ENCODE measurements at regions not wholly inside any gene's neighbourhood (a gene's known extent, or its start where the extent isn't known, plus 50 kb on each side); places are given as distances from the start of the nearest gene placed in this dataset.
"Not testable (repeated sequence)": the region's sequence is repeated elsewhere in the genome, so short reads cannot be mapped to it uniquely, and the experiment has no call there.

DNA sequence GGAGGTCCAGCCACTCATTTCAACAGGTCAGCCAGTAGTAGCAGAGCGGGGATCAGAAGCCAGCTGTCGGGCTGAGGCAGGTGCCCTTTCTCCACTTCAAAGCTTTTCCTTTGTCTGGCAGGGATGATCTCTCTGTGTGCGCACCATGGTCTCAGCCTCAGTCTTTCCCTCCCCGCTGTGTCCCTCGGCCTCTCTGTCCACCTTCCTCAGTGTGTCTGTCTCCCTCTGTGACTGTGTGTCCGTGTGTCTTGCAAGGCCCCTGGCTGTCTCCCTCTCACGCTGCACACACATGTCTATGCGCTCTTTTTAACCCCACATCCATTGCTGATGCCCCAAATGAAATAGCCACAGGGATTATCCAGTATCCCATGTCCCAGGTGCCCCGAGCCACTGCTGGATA lies 134.0 kb upstream of the ZNF469 start:
- not testable (repeated sequence) for H2AFZ ChIP-seq (ENCODE audit: low read depth, low read length); H3K79me2 ChIP-seq (ENCODE audit: insufficient read depth, low read length); H3K4me2 ChIP-seq (ENCODE audit: insufficient read depth, low read length); H3K4me3 ChIP-seq (ENCODE audit: low read depth in 1 of 2, low read length in 2 of 2); H3K9ac ChIP-seq (ENCODE audit: low read depth, low read length); H3K9me3 ChIP-seq (ENCODE audit: insufficient read depth, low read length, severe bottlenecking); H3K36me3 ChIP-seq (ENCODE audit: insufficient read depth, low read length); H4K20me1 ChIP-seq (ENCODE audit: insufficient read depth, low read length); H3K4me1 ChIP-seq (ENCODE audit: insufficient read depth, low read length); DNase-seq; ATAC-seq (ENCODE audit: insufficient read depth, low read depth); H3K27me3 ChIP-seq (ENCODE audit: insufficient read depth, low read length, poor library complexity); H3K27ac ChIP-seq (ENCODE audit: low read length)

GRCh38 chr16:88250381-88250780 lies 132.4 kb upstream of the ZNF469 start:
- not testable (repeated sequence) for H3K27ac ChIP-seq (ENCODE audit: low read length); DNase-seq; ATAC-seq (ENCODE audit: insufficient read depth, low read depth); H3K9ac ChIP-seq (ENCODE audit: low read depth, low read length); H3K36me3 ChIP-seq (ENCODE audit: insufficient read depth, low read length); H3K4me1 ChIP-seq (ENCODE audit: insufficient read depth, low read length); H3K27me3 ChIP-seq (ENCODE audit: insufficient read depth, low read length, poor library complexity); H3K4me3 ChIP-seq (ENCODE audit: low read depth in 1 of 2, low read length in 2 of 2); H3K79me2 ChIP-seq (ENCODE audit: insufficient read depth, low read length); H4K20me1 ChIP-seq (ENCODE audit: insufficient read depth, low read length); H3K9me3 ChIP-seq (ENCODE audit: insufficient read depth, low read length, severe bottlenecking); H2AFZ ChIP-seq (ENCODE audit: low read depth, low read length); H3K4me2 ChIP-seq (ENCODE audit: insufficient read depth, low read length)

DNA sequence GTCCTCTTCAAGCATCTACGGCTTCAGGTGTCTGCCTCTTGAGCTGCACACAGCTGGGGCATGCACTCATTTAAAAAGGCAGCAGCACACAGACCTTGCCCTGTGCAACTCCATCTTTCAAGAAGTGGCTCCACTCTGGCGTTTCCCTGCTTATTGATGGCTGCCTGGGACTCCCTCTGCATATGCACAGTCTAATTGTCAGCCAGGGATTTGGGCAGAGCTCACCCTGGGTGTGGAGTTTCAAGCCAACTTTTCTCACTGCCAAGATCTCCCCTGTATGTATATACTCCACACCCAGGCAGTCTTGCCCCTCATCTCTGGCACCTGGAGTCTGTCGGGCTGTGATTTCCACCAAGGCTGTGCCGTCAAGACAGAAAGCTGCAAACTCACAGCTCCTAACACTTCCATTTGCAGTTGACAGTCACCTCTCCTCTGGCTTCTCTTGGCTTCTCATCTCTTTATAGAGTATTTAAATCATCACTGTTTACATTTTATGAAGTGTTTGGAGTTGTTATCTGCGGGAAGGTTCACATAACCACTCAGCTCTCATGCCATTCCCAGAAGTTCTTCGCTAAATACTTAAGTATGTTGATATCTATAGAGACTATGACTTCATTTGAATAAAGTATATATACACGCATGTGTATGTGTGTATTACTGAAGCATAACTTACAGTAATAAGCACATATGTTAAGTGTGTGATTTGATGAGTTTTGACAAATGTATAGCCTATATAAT lies 130.5 kb upstream of the ZNF469 start:
- H3K27me3 ChIP-seq (ENCODE audit: insufficient read depth, low read length, poor library complexity); H3K27ac ChIP-seq (ENCODE audit: low read length); H3K9me3 ChIP-seq (ENCODE audit: insufficient read depth, low read length, severe bottlenecking); H3K4me2 ChIP-seq (ENCODE audit: insufficient read depth, low read length); H2AFZ ChIP-seq (ENCODE audit: low read depth, low read length); H3K36me3 ChIP-seq (ENCODE audit: insufficient read depth, low read length); H3K4me3 ChIP-seq (ENCODE audit: low read depth in 1 of 2, low read length in 2 of 2); DNase-seq; H3K79me2 ChIP-seq (ENCODE audit: insufficient read depth, low read length); ATAC-seq (ENCODE audit: insufficient read depth, low read depth); H3K9ac ChIP-seq (ENCODE audit: low read depth, low read length); H3K4me1 ChIP-seq (ENCODE audit: insufficient read depth, low read length); H4K20me1 ChIP-seq (ENCODE audit: insufficient read depth, low read length): not testable (repeated sequence)

GRCh38 chr16:88258141-88258540 lies 124.6 kb upstream of the ZNF469 start:
- H3K9ac ChIP-seq (ENCODE audit: low read depth, low read length); H2AFZ ChIP-seq (ENCODE audit: low read depth, low read length); ATAC-seq (ENCODE audit: insufficient read depth, low read depth); H3K36me3 ChIP-seq (ENCODE audit: insufficient read depth, low read length); H3K4me2 ChIP-seq (ENCODE audit: insufficient read depth, low read length); H3K27me3 ChIP-seq (ENCODE audit: insufficient read depth, low read length, poor library complexity); DNase-seq; H3K4me1 ChIP-seq (ENCODE audit: insufficient read depth, low read length); H3K27ac ChIP-seq (ENCODE audit: low read length); H3K79me2 ChIP-seq (ENCODE audit: insufficient read depth, low read length); H4K20me1 ChIP-seq (ENCODE audit: insufficient read depth, low read length); H3K9me3 ChIP-seq (ENCODE audit: insufficient read depth, low read length, severe bottlenecking); H3K4me3 ChIP-seq (ENCODE audit: low read depth in 1 of 2, low read length in 2 of 2): not testable (repeated sequence)

DNA sequence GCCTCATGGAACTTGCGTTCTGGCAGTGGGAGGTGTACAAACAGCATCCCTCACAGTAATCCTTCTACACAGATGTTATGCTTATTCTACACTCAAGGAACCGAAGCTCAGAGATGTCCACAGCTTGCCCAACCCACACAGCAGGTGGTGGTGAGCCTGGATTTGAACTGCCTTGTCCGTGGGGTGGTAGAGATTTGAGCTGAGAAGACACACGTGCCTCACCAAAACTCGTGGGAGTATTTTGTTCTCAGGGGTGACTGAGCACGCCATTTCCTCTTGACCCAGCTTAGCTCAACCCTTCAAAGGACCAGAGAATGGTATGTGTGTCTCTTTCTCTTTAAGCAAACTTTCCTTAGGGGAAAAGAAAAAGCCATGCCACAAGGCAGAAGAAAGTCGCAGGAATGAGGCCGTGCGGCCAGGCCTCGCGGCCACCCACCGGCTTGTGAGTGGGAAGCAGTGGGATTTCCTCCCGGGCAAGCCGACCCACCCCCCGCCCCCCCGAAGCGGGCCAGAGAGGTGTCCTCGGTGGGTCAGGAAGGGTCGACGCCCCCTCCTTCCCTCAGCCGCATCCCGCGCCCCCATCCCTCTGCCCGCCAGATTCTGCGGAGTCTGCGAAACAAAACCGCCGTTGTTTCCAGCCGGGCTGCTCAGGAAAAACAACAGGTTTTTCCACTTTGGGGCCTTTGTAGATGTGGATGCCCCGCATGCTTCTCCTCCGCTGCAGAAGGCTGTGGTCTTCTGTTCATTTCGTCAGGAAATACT lies 123.8 kb upstream of the ZNF469 start:
- not testable (repeated sequence) for ATAC-seq (ENCODE audit: insufficient read depth, low read depth); H3K4me3 ChIP-seq (ENCODE audit: low read depth in 1 of 2, low read length in 2 of 2); H3K4me1 ChIP-seq (ENCODE audit: insufficient read depth, low read length); H2AFZ ChIP-seq (ENCODE audit: low read depth, low read length); H3K4me2 ChIP-seq (ENCODE audit: insufficient read depth, low read length); DNase-seq; H3K27me3 ChIP-seq (ENCODE audit: insufficient read depth, low read length, poor library complexity); H3K9me3 ChIP-seq (ENCODE audit: insufficient read depth, low read length, severe bottlenecking); H4K20me1 ChIP-seq (ENCODE audit: insufficient read depth, low read length); H3K79me2 ChIP-seq (ENCODE audit: insufficient read depth, low read length); H3K9ac ChIP-seq (ENCODE audit: low read depth, low read length); H3K27ac ChIP-seq (ENCODE audit: low read length); H3K36me3 ChIP-seq (ENCODE audit: insufficient read depth, low read length)

GRCh38 chr16:88259538-88259937 lies 123.2 kb upstream of the ZNF469 start:
- not testable (repeated sequence) for H3K36me3 ChIP-seq (ENCODE audit: insufficient read depth, low read length); H3K9ac ChIP-seq (ENCODE audit: low read depth, low read length); H3K27ac ChIP-seq (ENCODE audit: low read length); H3K27me3 ChIP-seq (ENCODE audit: insufficient read depth, low read length, poor library complexity); H3K4me2 ChIP-seq (ENCODE audit: insufficient read depth, low read length); H3K9me3 ChIP-seq (ENCODE audit: insufficient read depth, low read length, severe bottlenecking); ATAC-seq (ENCODE audit: insufficient read depth, low read depth); H3K4me1 ChIP-seq (ENCODE audit: insufficient read depth, low read length); DNase-seq; H4K20me1 ChIP-seq (ENCODE audit: insufficient read depth, low read length); H2AFZ ChIP-seq (ENCODE audit: low read depth, low read length); H3K4me3 ChIP-seq (ENCODE audit: low read depth in 1 of 2, low read length in 2 of 2); H3K79me2 ChIP-seq (ENCODE audit: insufficient read depth, low read length)

DNA sequence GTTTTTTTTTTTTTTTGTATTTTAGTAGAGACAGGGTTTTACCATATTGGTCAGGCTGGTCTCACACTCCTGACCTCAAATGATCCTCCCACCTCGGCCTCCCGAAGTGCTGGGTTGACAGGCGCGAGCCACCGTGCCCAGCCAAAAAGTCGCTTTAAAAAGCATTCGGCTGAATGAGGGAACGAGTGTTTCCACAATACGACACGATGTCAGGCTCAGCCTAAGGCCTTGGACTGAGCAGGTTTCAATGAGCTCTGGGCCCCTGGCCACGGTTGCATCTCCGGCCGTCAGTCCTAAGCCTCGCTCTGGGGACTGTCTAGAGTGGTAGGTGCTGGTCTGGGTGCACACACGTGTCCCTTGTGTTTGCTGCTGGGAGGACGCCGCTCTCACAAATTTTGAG lies 122.6 kb upstream of the ZNF469 start:
- not testable (repeated sequence) for H3K4me2 ChIP-seq (ENCODE audit: insufficient read depth, low read length); H3K27ac ChIP-seq (ENCODE audit: low read length); H3K4me3 ChIP-seq (ENCODE audit: low read depth in 1 of 2, low read length in 2 of 2); H3K4me1 ChIP-seq (ENCODE audit: insufficient read depth, low read length); H3K9me3 ChIP-seq (ENCODE audit: insufficient read depth, low read length, severe bottlenecking); ATAC-seq (ENCODE audit: insufficient read depth, low read depth); H4K20me1 ChIP-seq (ENCODE audit: insufficient read depth, low read length); H3K9ac ChIP-seq (ENCODE audit: low read depth, low read length); H3K36me3 ChIP-seq (ENCODE audit: insufficient read depth, low read length); DNase-seq; H3K27me3 ChIP-seq (ENCODE audit: insufficient read depth, low read length, poor library complexity); H3K79me2 ChIP-seq (ENCODE audit: insufficient read depth, low read length); H2AFZ ChIP-seq (ENCODE audit: low read depth, low read length)

GRCh38 chr16:88260881-88261665 lies 121.7 kb upstream of the ZNF469 start:
- not testable (repeated sequence) for H2AFZ ChIP-seq (ENCODE audit: low read depth, low read length); H3K4me1 ChIP-seq (ENCODE audit: insufficient read depth, low read length); H3K9ac ChIP-seq (ENCODE audit: low read depth, low read length); H3K36me3 ChIP-seq (ENCODE audit: insufficient read depth, low read length); H3K4me3 ChIP-seq (ENCODE audit: low read depth in 1 of 2, low read length in 2 of 2); ATAC-seq (ENCODE audit: insufficient read depth, low read depth); H3K79me2 ChIP-seq (ENCODE audit: insufficient read depth, low read length); H3K27me3 ChIP-seq (ENCODE audit: insufficient read depth, low read length, poor library complexity); H4K20me1 ChIP-seq (ENCODE audit: insufficient read depth, low read length); H3K4me2 ChIP-seq (ENCODE audit: insufficient read depth, low read length); DNase-seq; H3K9me3 ChIP-seq (ENCODE audit: insufficient read depth, low read length, severe bottlenecking); H3K27ac ChIP-seq (ENCODE audit: low read length)
